NCI-H748 treated with DMSO at 0.1 percent for 48 hours (cell line): ENCODE measurements at regions not wholly inside any gene's neighbourhood (a gene's known extent, or its start where the extent isn't known, plus 50 kb on each side); places are given as distances from the start of the nearest gene placed in this dataset.

Source experiments
- DNase-seq: peaks from one replicate; lab custom pipeline; 2025; lab: John Stamatoyannopoulos, UW

DNA sequence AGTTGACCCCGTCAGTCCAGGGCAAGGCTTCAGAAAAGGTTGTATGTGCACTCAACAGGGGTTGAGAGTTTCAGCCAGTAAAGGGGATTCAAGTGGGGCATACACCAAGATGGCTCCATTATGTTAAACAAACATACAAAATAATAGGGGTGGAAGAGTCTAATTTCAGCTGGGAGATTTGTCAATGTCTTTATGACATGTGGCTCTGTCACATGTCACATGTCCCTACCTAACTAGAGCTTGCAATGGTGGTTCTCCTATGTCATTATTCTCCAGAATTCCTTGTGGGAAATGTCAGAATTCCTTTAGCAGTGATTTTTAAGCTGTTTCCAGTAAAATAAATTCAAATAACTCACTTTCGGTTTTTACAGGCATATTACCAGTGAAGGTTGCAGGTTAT, 392.0 kb upstream of the ADGRL4 start:
- DNase-seq: peak; percentile 52

DNA sequence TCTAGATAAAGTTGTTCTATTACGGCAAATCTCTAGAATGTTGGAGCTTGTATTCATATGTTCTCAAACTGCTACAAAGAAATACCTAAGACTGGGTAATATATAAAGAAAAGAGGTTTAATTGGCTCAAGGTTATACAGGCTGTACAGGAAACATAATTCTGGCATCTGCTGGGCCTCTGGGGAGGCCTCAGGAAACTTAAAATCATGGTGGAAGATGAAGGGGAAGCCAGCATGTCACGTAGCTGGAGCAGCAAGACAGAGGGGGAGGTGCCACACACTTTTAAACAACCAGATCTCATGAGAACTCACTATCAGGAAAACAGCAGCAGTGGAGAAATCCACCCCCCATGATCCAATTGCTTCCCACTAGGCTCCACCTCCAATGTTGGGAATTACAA, 390.4 kb upstream of the ADGRL4 start:
- no peak for DNase-seq

DNA sequence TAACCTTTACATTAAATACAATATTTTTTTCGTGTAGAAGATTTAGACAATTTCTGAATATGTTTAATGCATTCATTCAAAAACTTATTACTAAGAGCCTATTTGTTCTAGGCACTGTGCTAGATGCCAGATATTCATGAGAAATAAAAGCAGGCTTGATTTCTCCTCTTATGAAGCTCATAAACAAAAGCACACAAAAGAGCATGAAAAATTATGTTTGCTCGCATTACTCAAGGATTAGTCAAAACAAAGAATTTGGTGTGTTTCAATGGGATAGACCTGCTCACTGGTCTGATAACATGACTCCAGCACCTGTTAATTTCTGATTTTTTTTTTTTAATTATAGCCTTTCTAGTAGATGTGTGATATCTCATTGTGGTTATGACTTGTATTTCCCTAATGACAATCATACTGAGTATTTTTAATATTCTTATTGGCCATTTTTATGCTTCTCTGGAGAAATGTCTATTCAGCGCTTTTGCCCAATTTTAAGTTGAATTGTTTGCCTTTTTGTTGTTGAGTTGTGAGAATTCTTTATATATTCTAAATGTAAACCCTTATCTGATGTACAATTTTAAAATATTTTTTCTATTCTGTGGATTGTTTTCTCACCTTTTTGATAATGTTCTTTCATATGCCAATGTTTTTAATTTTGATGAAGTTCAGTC, 382.3 kb upstream of the ADGRL4 start:
- DNase-seq: no peak

DNA sequence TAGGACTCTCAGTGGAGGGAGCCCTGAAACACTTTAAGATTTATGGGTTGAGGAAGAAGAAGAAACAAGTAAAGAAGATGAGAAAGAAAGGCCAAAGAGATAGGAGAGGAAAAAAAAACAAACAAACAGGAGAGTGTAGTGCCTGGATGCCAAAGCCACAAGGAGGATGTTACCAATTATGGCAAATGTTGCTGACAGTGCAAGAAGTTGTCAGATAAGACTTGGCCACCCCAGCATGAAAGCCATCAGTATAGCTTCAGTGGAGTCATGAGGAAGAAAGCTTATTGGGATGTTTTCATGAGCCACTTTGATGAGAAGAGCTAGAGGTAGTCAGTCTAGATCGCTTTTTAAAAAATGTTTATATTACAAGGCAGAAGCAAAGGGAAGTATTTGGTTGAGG, 380.2 kb upstream of the ADGRL4 start:
- DNase-seq: no peak

DNA sequence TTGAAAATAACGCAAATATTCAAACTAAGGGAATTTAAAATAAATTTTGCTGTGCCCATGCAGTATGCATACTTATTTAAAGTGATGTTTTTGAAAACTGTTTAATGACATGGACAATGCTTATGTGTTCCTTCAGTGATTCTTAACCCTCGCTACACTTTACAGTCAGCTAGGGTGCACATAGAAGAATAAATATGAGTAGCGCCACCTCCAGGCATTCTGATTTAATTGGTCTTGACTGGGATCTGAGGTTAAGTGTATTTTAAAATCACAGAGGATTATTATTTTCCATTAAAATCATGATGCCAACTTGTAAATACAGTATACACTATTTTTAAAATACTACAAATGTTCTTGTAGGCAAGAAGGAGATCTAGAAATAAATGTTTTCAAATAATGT, 373.5 kb upstream of the ADGRL4 start:
- DNase-seq: no peak

DNA sequence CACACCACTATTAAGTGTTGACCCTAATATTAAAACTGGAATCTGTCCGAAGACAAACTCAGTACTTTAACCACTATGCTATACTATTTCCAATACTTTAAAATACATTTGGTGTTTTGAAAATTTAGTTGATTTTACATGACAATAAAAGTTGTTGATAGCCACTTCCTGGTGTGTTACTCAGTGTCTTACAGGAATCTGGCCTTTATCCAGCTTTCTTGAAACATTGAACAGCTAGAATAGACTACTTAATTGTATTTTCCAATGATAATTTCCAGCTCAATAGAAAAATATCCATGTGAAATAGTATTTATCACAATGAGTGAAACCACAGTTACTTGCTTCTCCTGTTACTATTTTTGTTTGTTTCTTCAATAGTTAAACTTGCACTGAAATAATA, 369.6 kb upstream of the ADGRL4 start:
- no peak for DNase-seq

DNA sequence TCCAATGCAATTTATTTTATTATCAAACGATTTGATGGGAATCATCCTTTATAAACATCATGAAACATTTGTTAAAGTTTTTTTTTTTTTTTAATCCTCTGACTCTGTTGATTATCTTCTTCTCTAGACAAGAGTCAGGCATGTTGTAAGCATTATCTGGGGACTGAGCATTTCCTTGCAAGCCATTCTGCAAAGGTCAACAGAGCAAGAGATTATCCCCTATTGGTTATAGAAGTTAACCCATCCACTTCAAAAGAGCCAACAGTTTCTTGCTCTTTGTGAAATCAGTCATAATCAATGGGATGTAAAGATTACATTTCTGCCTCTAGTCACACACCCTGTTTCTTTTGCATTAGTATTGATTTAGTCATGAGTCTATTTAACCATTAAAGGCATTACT, 368.8 kb upstream of the ADGRL4 start:
- no peak for DNase-seq

DNA sequence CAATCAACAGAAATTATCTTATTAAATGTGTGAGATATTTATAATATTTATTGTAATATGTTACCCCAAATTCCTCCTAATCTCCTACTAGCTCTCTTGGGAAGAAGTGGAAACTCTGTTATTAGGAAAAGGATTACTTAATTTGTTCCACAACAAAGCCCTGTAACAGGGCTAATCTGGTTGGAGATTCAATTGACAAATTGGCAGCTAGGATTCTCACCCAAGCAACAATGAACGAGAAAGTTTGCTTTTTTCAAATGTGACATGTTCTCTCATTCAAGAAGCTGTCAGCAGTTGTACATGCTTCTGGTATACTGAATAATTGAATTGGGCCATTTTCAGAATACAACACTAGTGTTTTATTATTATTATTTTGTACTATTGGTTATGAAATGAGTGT, 367.9 kb upstream of the ADGRL4 start:
- no peak for DNase-seq

DNA sequence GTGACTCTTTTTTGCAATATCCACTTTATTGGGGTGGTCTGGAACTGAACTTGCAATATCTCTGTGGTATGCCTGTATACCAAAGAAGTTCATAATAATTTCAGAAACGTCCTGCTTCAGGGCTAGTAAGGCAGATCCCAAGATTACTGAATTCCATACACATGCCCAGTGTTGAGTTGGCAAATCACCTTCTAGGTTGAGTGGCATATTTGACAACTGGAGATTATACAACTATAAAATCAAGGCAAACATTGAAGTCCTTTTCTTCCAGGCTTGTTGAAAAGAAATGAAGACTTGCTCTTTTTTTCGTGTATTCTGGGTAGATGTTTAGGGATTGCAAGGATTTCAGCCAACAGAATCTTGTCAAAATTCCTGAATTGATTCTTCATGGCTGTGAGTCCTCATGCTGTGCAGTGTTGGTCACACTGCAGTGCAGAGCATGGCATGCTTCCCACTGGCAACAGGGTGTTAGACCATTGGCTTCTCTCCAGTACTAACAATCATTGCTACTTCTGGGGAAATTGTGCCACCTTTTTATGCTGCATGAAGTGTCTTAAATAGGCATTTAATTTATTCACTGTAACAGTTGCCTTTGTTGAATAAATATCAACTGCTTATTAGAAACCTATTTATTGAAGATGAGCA, 367.1 kb upstream of the ADGRL4 start:
- DNase-seq: peak; percentile 19

DNA sequence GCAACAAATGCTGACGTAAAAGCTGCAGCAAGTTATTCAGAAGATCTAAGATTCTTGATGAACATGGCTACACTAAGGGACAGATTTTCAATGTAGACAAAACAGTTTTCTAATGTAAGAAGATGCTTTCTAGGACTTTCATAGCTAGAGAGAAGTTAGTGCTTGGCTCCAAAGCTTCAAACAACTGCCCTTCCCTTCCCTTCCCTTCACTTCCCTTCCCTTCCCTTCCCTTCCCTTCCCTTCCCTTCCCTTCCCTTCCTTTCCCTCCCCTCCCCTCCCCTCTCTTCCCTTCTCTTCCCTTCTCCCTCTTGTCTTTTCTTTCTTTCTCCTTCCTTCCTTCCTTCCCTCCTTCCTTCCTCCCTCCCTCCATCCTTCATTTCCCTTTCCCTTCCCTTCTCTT, 365.3 kb upstream of the ADGRL4 start:
- no peak for DNase-seq

DNA sequence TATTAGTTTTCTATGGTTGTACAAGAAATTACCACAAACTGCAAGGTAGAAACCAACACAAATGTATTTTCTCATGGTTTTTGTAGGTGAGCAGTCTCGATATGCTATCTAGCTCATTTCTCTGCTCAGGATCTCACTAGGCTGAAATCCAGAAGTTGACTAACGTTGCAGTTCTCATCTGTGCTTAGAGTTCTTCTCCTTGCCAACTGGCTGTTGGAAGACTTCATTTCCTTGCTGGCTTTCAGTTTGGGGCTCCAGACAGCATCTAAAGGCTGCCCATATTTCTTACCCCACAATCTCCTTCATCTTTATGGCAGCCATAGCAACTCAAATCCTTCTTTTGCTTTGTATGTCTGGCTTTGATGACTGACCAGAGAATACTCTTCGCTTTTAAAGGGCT, 362.6 kb upstream of the ADGRL4 start:
- DNase-seq: no peak

DNA sequence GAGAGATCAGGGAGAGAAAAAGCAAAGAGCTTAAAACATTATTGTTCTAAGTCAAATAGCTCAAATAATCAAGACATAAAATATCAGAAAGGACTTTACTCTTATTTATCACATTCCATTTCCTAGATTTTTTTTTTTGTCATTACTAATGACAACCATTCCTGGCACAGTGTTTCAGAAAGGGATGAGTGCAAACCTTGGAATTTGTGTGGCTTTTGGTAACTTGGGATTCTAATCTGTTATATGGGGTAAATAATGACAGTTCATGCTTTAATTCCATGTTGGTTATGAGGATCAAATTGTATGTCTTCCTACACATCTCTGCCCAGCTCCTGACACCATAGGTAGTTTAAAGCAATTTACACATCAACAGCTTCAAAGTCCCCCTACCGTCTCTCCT, 358.4 kb upstream of the ADGRL4 start:
- no peak for DNase-seq

DNA sequence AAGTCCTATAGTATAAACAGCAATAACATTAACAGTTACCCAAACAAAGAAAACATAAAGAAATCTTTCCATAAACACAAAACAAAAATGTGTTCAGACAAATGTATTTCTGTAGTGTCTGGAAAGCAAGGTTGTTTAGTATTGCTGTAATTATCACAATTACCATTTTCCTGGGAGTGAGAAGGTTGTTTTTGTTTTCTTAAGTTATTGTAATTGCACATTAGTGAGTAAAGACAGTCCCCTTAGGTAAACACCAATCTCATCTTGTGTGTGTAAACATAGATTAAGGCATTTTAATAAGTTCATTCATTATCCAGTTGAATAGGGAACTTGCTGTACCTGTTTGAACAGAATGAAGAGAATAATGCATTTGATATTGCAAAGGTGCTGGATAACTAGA, 356.9 kb upstream of the ADGRL4 start:
- DNase-seq: peak; percentile 99

DNA sequence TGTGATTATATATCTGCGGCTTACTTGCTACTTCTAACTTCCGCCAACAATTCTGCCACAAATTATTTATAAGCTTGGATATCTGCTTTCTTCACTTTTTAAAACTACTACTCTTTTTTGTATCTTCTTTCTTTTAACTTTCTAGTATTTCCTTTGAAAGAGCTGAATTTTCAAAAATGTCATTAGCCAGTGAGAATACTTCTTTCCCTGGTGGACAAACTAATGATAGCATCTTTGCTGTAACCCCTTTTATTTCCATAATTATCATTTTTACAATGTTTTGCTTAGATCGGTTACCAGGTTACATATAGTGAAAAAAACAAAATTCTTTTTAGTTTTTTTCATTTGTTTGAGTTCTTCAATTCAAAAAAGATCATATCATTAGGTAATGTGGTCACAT, 355.9 kb upstream of the ADGRL4 start:
- DNase-seq: peak; percentile 59

DNA sequence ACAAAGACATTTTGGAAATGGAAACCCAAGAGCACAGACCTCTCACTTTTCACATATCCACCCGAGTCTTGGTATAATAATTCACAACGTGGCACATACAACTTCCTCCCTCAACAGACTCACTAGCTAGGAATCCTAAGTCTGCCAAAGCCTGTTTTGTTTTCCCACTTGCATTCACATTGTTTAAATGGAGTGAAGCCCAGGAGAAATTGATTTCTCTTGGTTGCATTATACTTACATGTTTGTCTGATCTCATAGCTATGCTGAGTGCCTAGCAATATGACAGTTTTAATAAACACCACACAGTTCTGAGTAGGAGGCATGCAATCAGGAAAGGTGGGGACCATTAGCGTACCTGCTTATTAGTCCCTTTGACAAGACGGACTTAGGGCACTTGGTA, 348.6 kb upstream of the ADGRL4 start:
- DNase-seq: no peak

DNA sequence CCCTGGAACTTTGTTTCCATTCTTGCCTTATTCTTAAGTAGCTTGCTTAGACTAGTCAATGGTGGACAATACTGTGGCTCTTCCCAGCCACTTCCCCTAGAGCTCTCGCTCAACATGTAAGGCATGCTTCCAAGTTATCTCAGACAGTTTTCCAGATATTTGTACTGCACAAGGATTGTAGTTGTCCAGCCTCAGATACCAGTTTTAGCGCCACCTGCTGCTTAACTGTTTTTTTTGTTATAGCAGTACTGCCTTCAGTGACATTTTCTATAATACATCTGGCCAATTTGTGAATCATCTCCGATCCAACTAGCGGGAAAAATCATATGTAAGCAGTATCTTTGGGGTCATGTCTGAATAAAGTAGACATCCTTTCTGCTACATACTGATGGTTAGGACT, 346.7 kb upstream of the ADGRL4 start:
- peak; percentile 13 for DNase-seq

DNA sequence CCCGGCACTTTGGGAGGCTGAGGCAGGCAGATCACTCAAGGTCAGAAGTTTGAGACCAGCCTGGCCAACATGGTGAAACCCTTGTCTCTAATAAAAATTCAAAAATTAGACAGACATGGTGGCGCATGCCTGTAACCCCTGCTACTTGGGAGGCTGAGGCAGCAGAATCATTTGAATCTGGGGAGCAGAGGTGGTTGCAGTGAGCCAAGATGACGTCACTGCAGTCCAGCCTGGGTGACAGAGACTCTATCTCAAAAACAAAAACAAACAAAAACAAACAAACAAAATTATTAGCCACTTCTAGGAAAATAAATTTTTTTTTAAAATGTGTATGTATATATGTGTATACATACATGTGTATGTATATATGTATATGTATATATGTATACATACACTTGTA, 320.3 kb upstream of the ADGRL4 start:
- DNase-seq: no peak

DNA sequence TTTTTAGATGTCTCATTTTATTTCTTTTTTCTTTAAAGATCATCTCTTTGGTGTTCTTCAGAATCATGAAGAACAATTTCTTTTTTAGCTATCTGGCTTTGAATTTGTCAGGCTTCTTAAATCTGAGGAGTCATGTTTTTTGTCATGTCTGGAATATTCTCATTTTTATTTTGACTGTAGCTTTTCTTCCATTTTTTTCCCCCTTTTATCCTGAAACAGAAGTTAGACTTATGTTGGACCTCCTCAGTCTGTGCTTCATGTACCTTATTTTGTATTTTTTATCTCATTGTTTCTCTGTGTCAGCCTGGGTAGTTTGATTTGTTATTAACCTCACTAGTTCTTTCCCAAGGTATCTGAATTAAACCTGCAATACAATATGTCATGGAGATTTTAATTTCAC, 319.2 kb upstream of the ADGRL4 start:
- no peak for DNase-seq

DNA sequence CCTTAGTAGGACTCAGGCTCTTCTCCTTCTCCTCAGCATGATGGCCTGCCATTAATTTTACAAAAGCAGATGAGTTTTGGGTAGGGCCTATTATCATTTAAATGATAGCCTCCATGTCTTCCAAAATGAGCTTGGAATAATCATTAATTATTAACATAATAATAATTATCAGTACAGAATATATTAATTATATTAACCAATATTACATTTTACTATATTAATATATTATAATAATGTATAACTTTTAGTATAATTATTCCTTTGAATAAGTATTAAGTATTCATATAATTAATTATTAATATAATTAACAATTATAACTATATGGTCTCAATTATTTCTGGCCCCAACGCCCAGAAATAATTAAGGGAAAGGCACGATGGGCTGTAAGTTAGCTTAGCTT, 318.6 kb upstream of the ADGRL4 start:
- DNase-seq: no peak

DNA sequence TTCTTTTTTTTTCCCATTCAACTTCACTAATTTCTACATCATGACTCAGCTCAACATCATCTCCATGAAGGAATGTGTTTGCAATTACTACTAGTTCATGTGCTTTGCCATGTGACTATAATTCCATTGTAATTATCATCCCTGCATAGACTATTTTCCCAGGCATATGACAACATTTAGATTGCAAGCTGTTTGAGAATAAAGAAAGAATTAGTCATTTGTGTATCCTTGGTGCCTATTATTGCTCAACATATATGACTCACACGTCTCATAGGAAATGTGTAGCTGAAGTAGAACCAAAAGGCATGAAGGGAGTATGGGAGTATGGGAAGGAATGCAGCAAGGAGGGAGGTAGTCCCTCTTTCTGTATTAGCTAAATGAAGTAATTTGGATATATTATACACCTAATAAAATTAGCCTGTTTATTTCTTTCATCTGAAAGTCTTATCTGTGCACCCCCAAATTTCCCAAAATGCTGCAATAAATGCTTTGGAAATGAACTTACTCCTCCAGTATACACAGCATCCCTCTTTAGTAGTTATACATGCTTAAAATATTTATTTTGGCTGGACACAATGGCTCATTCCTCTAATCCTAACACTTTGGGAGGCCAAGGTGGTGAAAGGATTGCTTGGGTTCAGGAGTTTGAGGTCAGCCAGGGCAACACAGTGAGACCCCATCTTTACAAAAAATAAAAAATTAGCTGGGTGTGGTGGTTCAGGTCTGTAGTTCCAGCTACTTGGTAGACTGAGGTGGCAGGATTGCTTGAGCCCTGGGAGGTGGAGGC, 316.9 kb upstream of the ADGRL4 start:
- DNase-seq: no peak

DNA sequence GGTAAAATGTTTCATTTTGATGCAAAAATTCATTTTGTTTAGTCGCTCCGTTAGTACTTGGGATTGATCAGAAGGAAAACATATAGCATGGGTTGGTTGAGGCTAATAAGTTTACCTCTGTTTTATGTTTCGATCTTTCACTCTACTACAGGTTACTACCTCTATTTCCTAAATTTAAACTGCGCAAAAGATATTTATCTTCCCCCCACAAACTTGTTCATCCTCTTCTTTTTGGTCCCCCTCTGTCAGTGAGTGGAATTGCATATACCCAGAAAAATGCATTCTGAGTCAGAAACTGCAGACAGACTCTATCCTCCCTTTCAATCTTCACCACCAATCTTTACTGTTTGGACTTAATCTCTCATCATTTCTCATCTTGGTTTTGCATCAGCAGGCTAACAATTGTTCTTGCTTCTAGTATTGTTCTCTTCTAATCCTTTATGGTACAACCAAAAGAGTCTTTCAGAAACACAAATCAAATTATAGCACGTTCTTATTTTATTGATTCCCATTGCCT, 316.0 kb upstream of the ADGRL4 start:
- no peak for DNase-seq

DNA sequence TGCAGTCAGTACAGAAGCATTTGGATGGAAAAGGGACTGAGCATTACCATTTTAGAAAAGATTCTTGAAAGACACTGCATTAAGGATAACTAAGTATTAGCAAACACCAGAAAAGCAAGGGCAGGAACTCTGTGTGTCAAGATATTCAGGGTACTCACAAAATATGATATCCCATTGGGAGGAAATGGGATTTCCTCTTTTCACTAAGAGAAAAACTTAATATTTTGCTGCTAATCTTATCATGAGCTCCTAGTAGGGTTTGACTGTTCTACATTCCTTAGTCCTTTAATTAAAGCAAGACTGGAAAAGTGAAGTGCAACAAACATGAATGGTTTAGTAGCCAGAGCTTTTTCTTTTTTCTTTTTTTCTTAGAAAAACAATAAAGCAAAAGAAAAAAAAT, 305.9 kb upstream of the ADGRL4 start:
- no peak for DNase-seq

DNA sequence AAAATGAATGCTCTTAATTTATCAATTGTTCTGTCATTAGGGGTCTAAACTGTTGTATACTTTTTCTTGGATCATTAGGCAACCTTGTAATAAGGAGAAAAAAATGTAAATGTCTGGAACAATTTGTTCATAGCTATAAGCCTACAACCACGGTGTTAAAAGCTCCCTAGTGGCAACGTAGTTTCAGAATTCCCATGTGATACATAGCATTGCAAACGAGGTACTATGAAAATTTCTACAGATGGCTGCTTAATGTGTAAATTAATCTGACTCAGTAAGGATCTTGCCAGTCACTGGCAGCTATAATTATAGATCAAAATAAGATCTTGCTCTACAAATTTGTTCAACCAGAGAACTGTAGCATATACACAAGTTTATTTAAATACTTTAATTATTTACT, 304.1 kb upstream of the ADGRL4 start:
- DNase-seq: no peak
